Activated naive CD4-positive, alpha-beta T cell treated with anti-CD3 and anti-CD28 coated beads, Interleukin-2, amount 10 ng/mL, durations not matched to agents 7 days and 5 days (primary cell): ENCODE measurements at regions not wholly inside any gene's neighbourhood (a gene's known extent, or its start where the extent isn't known, plus 50 kb on each side); places are given as distances from the start of the nearest gene placed in this dataset.

Experiments
- CTCF ChIA-PET: fragments of 350-600 bp; sonication (Branson Sonifier 250); formaldehyde crosslinking; loops from one replicate; lab custom pipeline; 2021; ENCODE audit warnings: antibody characterized with exemption; lab: Charles Lee
- DNase-seq: peaks from one replicate; pipeline ENCODE4 v3.0.0-alpha.2; 2020
- H3K27ac Mint-ChIP-seq: one replicate; pipeline ENCODE4 v1.8.0; 2021; ENCODE audit warnings: mild to moderate bottlenecking, moderate library complexity, mixed read lengths
- H3K27me3 Mint-ChIP-seq: one replicate; pipeline ENCODE4 v1.8.0; 2021; ENCODE audit warnings: mild to moderate bottlenecking, mixed read lengths
- H3K36me3 Mint-ChIP-seq: one replicate; pipeline ENCODE4 v1.8.0; 2021; ENCODE audit warnings: mixed read lengths
- H3K4me1 Mint-ChIP-seq: one replicate; pipeline ENCODE4 v1.8.0; 2021; ENCODE audit warnings: mixed read lengths
- H3K4me3 Mint-ChIP-seq: one replicate; pipeline ENCODE4 v1.8.0; 2021; ENCODE audit warnings: mild to moderate bottlenecking, moderate library complexity, mixed read lengths
- H3K9me3 Mint-ChIP-seq: one replicate; pipeline ENCODE4 v1.8.0; 2021; ENCODE audit warnings: mixed read lengths

- no peak for DNase-seq
- CTCF ChIA-PET = no interaction called here
- H3K4me3 Mint-ChIP-seq = no peak overlapping the region
- H3K27me3 Mint-ChIP-seq = peaks cover 21% of the 10 kb centered on the region
- no peaks in the 10 kb centered on the region for H3K4me1 Mint-ChIP-seq
- no peaks in the 10 kb centered on the region for H3K36me3 Mint-ChIP-seq
- no peaks in the 10 kb centered on the region for H3K9me3 Mint-ChIP-seq
- H3K27ac Mint-ChIP-seq = no peak overlapping the region
Measured at GRCh38 chr13:30088312-30088855, 219.0 kb downstream of the KATNAL1 start.

- peaks cover 35% of the 10 kb centered on the region for H3K27me3 Mint-ChIP-seq
- H3K4me1 Mint-ChIP-seq = no peaks in the 10 kb centered on the region
- no peak for DNase-seq
- no peaks in the 10 kb centered on the region for H3K9me3 Mint-ChIP-seq
- no peaks in the 10 kb centered on the region for H3K36me3 Mint-ChIP-seq
- no peak overlapping the region for H3K27ac Mint-ChIP-seq
- CTCF ChIA-PET = no interaction called here
- no peak overlapping the region for H3K4me3 Mint-ChIP-seq
Measured at GRCh38 chr13:30085087-30085486, 222.3 kb downstream of the KATNAL1 start.

- Mint-ChIP-seq H3K4me1 (no peaks in the 10 kb centered on the region), H3K27me3 (peaks cover 35% of the 10 kb centered on the region), H3K27ac (no peak overlapping the region), H3K9me3 (no peaks in the 10 kb centered on the region), H3K36me3 (no peaks in the 10 kb centered on the region), H3K4me3 (no peak overlapping the region)
- no peak for DNase-seq
- CTCF ChIA-PET = interaction anchor here (0.9 kb wide), 1 partner anchor 32 kb away, joined by 3 read pairs; no protein-coding TSS in a partner anchor
Measured at GRCh38 chr13:30082391-30082790, 225.0 kb downstream of the KATNAL1 start.

GRCh38 chr13:30081331-30081730 lies 226.0 kb downstream of the KATNAL1 start:
- DNase-seq = no peak
- H3K27me3 Mint-ChIP-seq = peaks cover 38% of the 10 kb centered on the region
- CTCF ChIA-PET = no interaction called here
- no peak overlapping the region for H3K4me3 Mint-ChIP-seq
- H3K9me3 Mint-ChIP-seq = no peaks in the 10 kb centered on the region
- H3K4me1 Mint-ChIP-seq = no peaks in the 10 kb centered on the region
- no peaks in the 10 kb centered on the region for H3K36me3 Mint-ChIP-seq
- no peak overlapping the region for H3K27ac Mint-ChIP-seq

GRCh38 chr13:30079501-30079900 lies 227.8 kb downstream of the KATNAL1 start:
- no peaks in the 10 kb centered on the region for H3K36me3 Mint-ChIP-seq
- H3K27ac Mint-ChIP-seq = no peak overlapping the region
- H3K9me3 Mint-ChIP-seq = no peaks in the 10 kb centered on the region
- no peak for DNase-seq
- H3K27me3 Mint-ChIP-seq = peaks cover 29% of the 10 kb centered on the region
- H3K4me1 Mint-ChIP-seq = no peaks in the 10 kb centered on the region
- H3K4me3 Mint-ChIP-seq = no peak overlapping the region
- CTCF ChIA-PET = interaction anchor here (0.8 to 1.3 kb wide), 3 partner anchors 21 to 43 kb away, joined by 3 to 5 read pairs (median 3); no protein-coding TSS in a partner anchor

GRCh38 chr13:30078059-30078458 lies 227.6 kb upstream of the UBL3 start:
- CTCF ChIA-PET = no interaction called here
- no peak for DNase-seq
- H3K27me3 Mint-ChIP-seq = peaks cover 19% of the 10 kb centered on the region
- H3K36me3 Mint-ChIP-seq = no peaks in the 10 kb centered on the region
- H3K9me3 Mint-ChIP-seq = no peaks in the 10 kb centered on the region
- no peak overlapping the region for H3K4me3 Mint-ChIP-seq
- H3K4me1 Mint-ChIP-seq = no peaks in the 10 kb centered on the region
- no peak overlapping the region for H3K27ac Mint-ChIP-seq

GRCh38 chr13:30077240-30077735 lies 226.9 kb upstream of the UBL3 start:
- H3K36me3 Mint-ChIP-seq = no peaks in the 10 kb centered on the region
- no peak for DNase-seq
- H3K4me3 Mint-ChIP-seq = no peak overlapping the region
- peaks cover 11% of the 10 kb centered on the region for H3K27me3 Mint-ChIP-seq
- H3K27ac Mint-ChIP-seq = no peak overlapping the region
- CTCF ChIA-PET = interaction anchor here (0.7 kb wide), 1 partner anchor 35 kb away, joined by 3 read pairs; no protein-coding TSS in a partner anchor
- H3K4me1 Mint-ChIP-seq = no peaks in the 10 kb centered on the region
- no peaks in the 10 kb centered on the region for H3K9me3 Mint-ChIP-seq

- Mint-ChIP-seq H3K4me3 (no peak overlapping the region), H3K4me1 (no peaks in the 10 kb centered on the region), H3K9me3 (no peaks in the 10 kb centered on the region), H3K27ac (no peak overlapping the region), H3K27me3 (peaks cover 3% of the 10 kb centered on the region), H3K36me3 (no peaks in the 10 kb centered on the region)
- no peak for DNase-seq
- CTCF ChIA-PET = interaction anchor here (0.7 kb wide), 1 partner anchor 38 kb away, joined by 3 read pairs; no protein-coding TSS in a partner anchor
Measured at GRCh38 chr13:30074955-30075614, 224.7 kb upstream of the UBL3 start.

- no peaks in the 10 kb centered on the region for H3K4me1 Mint-ChIP-seq
- no peak overlapping the region for H3K27ac Mint-ChIP-seq
- DNase-seq = no peak
- peaks cover 3% of the 10 kb centered on the region for H3K27me3 Mint-ChIP-seq
- no peaks in the 10 kb centered on the region for H3K36me3 Mint-ChIP-seq
- H3K4me3 Mint-ChIP-seq = no peak overlapping the region
- no peaks in the 10 kb centered on the region for H3K9me3 Mint-ChIP-seq
- CTCF ChIA-PET = no interaction called here
Measured at GRCh38 chr13:30074431-30074830, 224.0 kb upstream of the UBL3 start.

- peaks cover 3% of the 10 kb centered on the region for H3K27me3 Mint-ChIP-seq
- DNase-seq = no peak
- no peaks in the 10 kb centered on the region for H3K9me3 Mint-ChIP-seq
- H3K4me3 Mint-ChIP-seq = no peak overlapping the region
- H3K27ac Mint-ChIP-seq = no peak overlapping the region
- CTCF ChIA-PET = no interaction called here
- H3K36me3 Mint-ChIP-seq = no peaks in the 10 kb centered on the region
- H3K4me1 Mint-ChIP-seq = no peaks in the 10 kb centered on the region
Measured at GRCh38 chr13:30072818-30073186, 222.4 kb upstream of the UBL3 start.

GRCh38 chr13:30071969-30072817 lies 221.8 kb upstream of the UBL3 start:
- Mint-ChIP-seq H3K27me3 (peaks cover 3% of the 10 kb centered on the region), H3K4me3 (no peak overlapping the region), H3K27ac (no peak overlapping the region), H3K36me3 (no peaks in the 10 kb centered on the region), H3K4me1 (no peaks in the 10 kb centered on the region), H3K9me3 (no peaks in the 10 kb centered on the region)
- CTCF ChIA-PET = no interaction called here
- no peak for DNase-seq

- Mint-ChIP-seq H3K4me3 (no peak overlapping the region), H3K9me3 (peaks cover under 1% of the 10 kb centered on the region), H3K4me1 (no peaks in the 10 kb centered on the region), H3K36me3 (no peaks in the 10 kb centered on the region), H3K27me3 (peaks cover 10% of the 10 kb centered on the region), H3K27ac (no peak overlapping the region)
- no peak for DNase-seq
- CTCF ChIA-PET = no interaction called here
Measured at GRCh38 chr13:30065181-30065580, 214.8 kb upstream of the UBL3 start.

GRCh38 chr13:30063892-30064291 lies 213.5 kb upstream of the UBL3 start:
- Mint-ChIP-seq H3K4me3 (no peak overlapping the region), H3K27ac (no peak overlapping the region), H3K27me3 (peaks cover 13% of the 10 kb centered on the region), H3K4me1 (no peaks in the 10 kb centered on the region), H3K9me3 (peaks cover 6% of the 10 kb centered on the region), H3K36me3 (no peaks in the 10 kb centered on the region)
- CTCF ChIA-PET = no interaction called here
- no peak for DNase-seq

- Mint-ChIP-seq H3K27me3 (peaks cover 16% of the 10 kb centered on the region), H3K36me3 (no peaks in the 10 kb centered on the region)
Measured at GRCh38 chr13:30061217-30061616, 210.8 kb upstream of the UBL3 start.

More at GRCh38 chr13:30061217-30061616, 210.8 kb upstream of the UBL3 start:
- Mint-ChIP-seq H3K27ac (no peak overlapping the region), H3K9me3 (peaks cover 8% of the 10 kb centered on the region), H3K4me1 (no peaks in the 10 kb centered on the region), H3K4me3 (no peak overlapping the region)
- no peak for DNase-seq
- CTCF ChIA-PET = no interaction called here
